HUDEP-2 (cell line): ENCODE measurements at regions not wholly inside any gene's neighbourhood (a gene's known extent, or its start where the extent isn't known, plus 50 kb on each side); places are given as distances from the start of the nearest gene placed in this dataset.
A peak's percentile ranks its signal among the peaks of the same experiment; 100 is the strongest.
"Not testable (repeated sequence)": the region's sequence is repeated elsewhere in the genome, so short reads cannot be mapped to it uniquely, and the experiment has no call there.

Experiments used
- DNase-seq, 76 experiments: peaks; one replicate each; lab custom pipeline; 2025; ENCODE audit not compliant: unreplicated experiment in 76 of 76; lab: John Stamatoyannopoulos, UW

GRCh38 chr3:170670504-170670903 is 84.6 kb upstream of the SLC7A14 start:
- no peak for DNase-seq

- not testable (repeated sequence) for DNase-seq
Observed at GRCh38 chr3:170662986-170663385, 77.1 kb upstream of the SLC7A14 start.

GRCh38 chr3:170660139-170660538 is 74.3 kb upstream of the SLC7A14 start:
- no peak for DNase-seq

GRCh38 chr3:170657312-170657711 is 71.4 kb upstream of the SLC7A14 start:
- DNase-seq: no peak

GRCh38 chr3:170656284-170656683 is 70.4 kb upstream of the SLC7A14 start:
- DNase-seq: no peak

- no peak for DNase-seq
Observed at GRCh38 chr3:170653801-170654200, 67.9 kb upstream of the SLC7A14 start.

GRCh38 chr3:170651260-170651845 is 65.5 kb upstream of the SLC7A14 start:
- DNase-seq: no peak

- DNase-seq: not testable (repeated sequence)
Observed at GRCh38 chr3:170650557-170650956, 64.7 kb upstream of the SLC7A14 start.

- no peak for DNase-seq
Observed at GRCh38 chr3:170644711-170645110, 58.8 kb upstream of the SLC7A14 start.

GRCh38 chr3:170643831-170644230 is 58.0 kb upstream of the SLC7A14 start:
- no peak for DNase-seq

- DNase-seq: no peak
Observed at GRCh38 chr3:170642882-170643601, 57.2 kb upstream of the SLC7A14 start.

- DNase-seq: no peak
Observed at GRCh38 chr3:170641510-170642236, 55.8 kb upstream of the SLC7A14 start.

GRCh38 chr3:170640737-170641171 is 54.9 kb upstream of the SLC7A14 start:
- no peak for DNase-seq

GRCh38 chr3:170638988-170639387 is 53.1 kb upstream of the SLC7A14 start:
- peak in 19 of 76 experiments; percentile 3 to 42 (median 9) for DNase-seq

GRCh38 chr3:170637306-170637705 is 51.4 kb upstream of the SLC7A14 start:
- DNase-seq: no peak

- DNase-seq: no peak
Observed at GRCh38 chr3:170636400-170636973, 50.6 kb upstream of the SLC7A14 start.
